ENCODE measurements at regions not wholly inside any gene's neighbourhood (a gene's known extent, or its start where the extent isn't known, plus 50 kb on each side); places are given as distances from the start of the nearest gene placed in this dataset.

GRCh38 chr15:70401709-70402108, 304.0 kb upstream of the TLE3 start:
- Histone ChIP-seq H3K4me1 (ENCODE audit: insufficient read depth, low read length, poor library complexity, severe bottlenecking) (peaks cover 7% of the 10 kb centered on the region), H3K36me3 (ENCODE audit: insufficient read depth, low read length) (no peaks in the 10 kb centered on the region), H2AFZ (ENCODE audit: low read length) (no peak overlapping the region), H3K79me2 (ENCODE audit: insufficient read depth, low read depth, low read length) (no peaks in the 10 kb centered on the region), H3K9me3 (ENCODE audit: low read length) (no peaks in the 10 kb centered on the region), H3K4me2 (ENCODE audit: low read length) (no peak overlapping the region), H3K27ac (ENCODE audit: low read depth, low read length, poor library complexity, severe bottlenecking) (no peak overlapping the region), H3K9me2 (ENCODE audit: insufficient read depth, low read length) (no peaks in the 10 kb centered on the region), H3K4me3 (ENCODE audit: low read depth, low read length, poor library complexity, severe bottlenecking) (no peak overlapping the region), H4K20me1 (ENCODE audit: insufficient read depth, low read length) (no peaks in the 10 kb centered on the region)
- no TSS peak for BruUV-seq (replicated peaks)
- ChIA-PET CTCF (ENCODE audit: unreplicated experiment) (no interaction called here), POLR2A (no interaction called here)
- TF ChIP-seq EZH2phosphoT487 (IDR thresholded peaks at IDR 0.05; ENCODE audit: borderline replicate concordance, low read depth, low read length) = no peak
- TF ChIP-seq, protein P1, sequence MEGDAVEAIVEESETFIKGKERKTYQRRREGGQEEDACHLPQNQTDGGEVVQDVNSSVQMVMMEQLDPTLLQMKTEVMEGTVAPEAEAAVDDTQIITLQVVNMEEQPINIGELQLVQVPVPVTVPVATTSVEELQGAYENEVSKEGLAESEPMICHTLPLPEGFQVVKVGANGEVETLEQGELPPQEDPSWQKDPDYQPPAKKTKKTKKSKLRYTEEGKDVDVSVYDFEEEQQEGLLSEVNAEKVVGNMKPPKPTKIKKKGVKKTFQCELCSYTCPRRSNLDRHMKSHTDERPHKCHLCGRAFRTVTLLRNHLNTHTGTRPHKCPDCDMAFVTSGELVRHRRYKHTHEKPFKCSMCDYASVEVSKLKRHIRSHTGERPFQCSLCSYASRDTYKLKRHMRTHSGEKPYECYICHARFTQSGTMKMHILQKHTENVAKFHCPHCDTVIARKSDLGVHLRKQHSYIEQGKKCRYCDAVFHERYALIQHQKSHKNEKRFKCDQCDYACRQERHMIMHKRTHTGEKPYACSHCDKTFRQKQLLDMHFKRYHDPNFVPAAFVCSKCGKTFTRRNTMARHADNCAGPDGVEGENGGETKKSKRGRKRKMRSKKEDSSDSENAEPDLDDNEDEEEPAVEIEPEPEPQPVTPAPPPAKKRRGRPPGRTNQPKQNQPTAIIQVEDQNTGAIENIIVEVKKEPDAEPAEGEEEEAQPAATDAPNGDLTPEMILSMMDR (conservative IDR thresholded peaks at IDR 0.05; ENCODE audit: low read length) = no peak
- DNase-seq (ENCODE audit: low spot score) = no peak
- intact Hi-C loops (cut with micrococcal nuclease; ENCODE audit: unreplicated experiment) = no loop called here

- H3K4me1 ChIP-seq (ENCODE audit: insufficient read depth, low read length, poor library complexity, severe bottlenecking) = peaks cover 7% of the 10 kb centered on the region
- CTCF ChIA-PET (ENCODE audit: unreplicated experiment) = no interaction called here
- H3K4me3 ChIP-seq (ENCODE audit: low read depth, low read length, poor library complexity, severe bottlenecking) = no peak overlapping the region
- no peaks in the 10 kb centered on the region for H3K9me2 ChIP-seq (ENCODE audit: insufficient read depth, low read length)
- no peaks in the 10 kb centered on the region for H3K36me3 ChIP-seq (ENCODE audit: insufficient read depth, low read length)
- H4K20me1 ChIP-seq (ENCODE audit: insufficient read depth, low read length) = no peaks in the 10 kb centered on the region
- no peak for TF ChIP-seq EZH2phosphoT487 (IDR thresholded peaks at IDR 0.05; ENCODE audit: borderline replicate concordance, low read depth, low read length)
- TF ChIP-seq, protein P1 (conservative IDR thresholded peaks at IDR 0.05; ENCODE audit: low read length) = no peak
- no peak overlapping the region for H3K4me2 ChIP-seq (ENCODE audit: low read length)
- H2AFZ ChIP-seq (ENCODE audit: low read length) = no peak overlapping the region
- H3K79me2 ChIP-seq (ENCODE audit: insufficient read depth, low read depth, low read length) = no peaks in the 10 kb centered on the region
- H3K9me3 ChIP-seq (ENCODE audit: low read length) = no peaks in the 10 kb centered on the region
- intact Hi-C loops (cut with micrococcal nuclease; ENCODE audit: unreplicated experiment) = no loop called here
- no peak overlapping the region for H3K27ac ChIP-seq (ENCODE audit: low read depth, low read length, poor library complexity, severe bottlenecking)
- BruUV-seq (replicated peaks) = no TSS peak
- POLR2A ChIA-PET = interaction anchor here (1.0 kb wide), 1 partner anchor 21 kb away, joined by 4 read pairs; no protein-coding TSS in a partner anchor
- DNase-seq (ENCODE audit: low spot score) = no peak
Measured at GRCh38 chr15:70400766-70401541, 303.2 kb upstream of the TLE3 start.

DNA sequence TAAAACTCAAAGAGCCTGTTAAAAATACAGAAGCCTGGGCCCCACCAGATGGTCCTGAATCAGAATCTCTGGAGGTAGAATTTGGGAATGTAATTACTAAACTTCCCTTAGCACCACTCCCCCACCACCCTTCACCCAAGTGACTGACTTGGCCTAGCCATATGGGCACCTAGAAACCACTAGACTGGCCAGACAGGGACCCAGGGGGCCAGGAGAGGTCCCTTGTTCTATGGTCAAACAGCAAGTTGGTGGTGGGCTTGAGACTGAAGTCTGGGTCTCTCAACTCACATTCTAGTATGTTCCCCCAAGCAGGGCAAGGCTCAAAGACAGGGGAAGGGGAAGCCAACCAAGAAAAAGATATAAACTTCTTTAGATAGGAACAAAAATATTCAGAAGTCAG, 301.5 kb upstream of the TLE3 start:
- no peak overlapping the region for H3K4me2 ChIP-seq (ENCODE audit: low read length)
- H3K9me2 ChIP-seq (ENCODE audit: insufficient read depth, low read length) = no peaks in the 10 kb centered on the region
- no peak overlapping the region for H3K27ac ChIP-seq (ENCODE audit: low read depth, low read length, poor library complexity, severe bottlenecking)
- no peaks in the 10 kb centered on the region for H3K79me2 ChIP-seq (ENCODE audit: insufficient read depth, low read depth, low read length)
- no peaks in the 10 kb centered on the region for H3K36me3 ChIP-seq (ENCODE audit: insufficient read depth, low read length)
- no TSS peak for BruUV-seq (replicated peaks)
- H2AFZ ChIP-seq (ENCODE audit: low read length) = no peak overlapping the region
- H4K20me1 ChIP-seq (ENCODE audit: insufficient read depth, low read length) = no peaks in the 10 kb centered on the region
- no peak overlapping the region for H3K4me3 ChIP-seq (ENCODE audit: low read depth, low read length, poor library complexity, severe bottlenecking)
- ChIA-PET POLR2A (no interaction called here), CTCF (ENCODE audit: unreplicated experiment) (no interaction called here)
- H3K9me3 ChIP-seq (ENCODE audit: low read length) = no peaks in the 10 kb centered on the region
- intact Hi-C loops (cut with micrococcal nuclease; ENCODE audit: unreplicated experiment) = no loop called here
- no peak for TF ChIP-seq EZH2phosphoT487 (IDR thresholded peaks at IDR 0.05; ENCODE audit: borderline replicate concordance, low read depth, low read length)
- TF ChIP-seq, protein P1 (conservative IDR thresholded peaks at IDR 0.05; ENCODE audit: low read length) = no peak
- DNase-seq (ENCODE audit: low spot score) = no peak
- peaks cover 7% of the 10 kb centered on the region for H3K4me1 ChIP-seq (ENCODE audit: insufficient read depth, low read length, poor library complexity, severe bottlenecking)

All from OCI-LY7 (cell line).